GM12878 (cell line): ENCODE measurements at regions not wholly inside any gene's neighbourhood (a gene's known extent, or its start where the extent isn't known, plus 50 kb on each side); places are given as distances from the start of the nearest gene placed in this dataset.

Source experiments
- ATAC-seq: fragments of 200-7000 bp; cut with Tn5 transposase; 3 replicates; pipeline ENCODE4 v1.9.1; 2020; ENCODE audit warnings: mild to moderate bottlenecking, moderate library complexity
- BruUV-seq: library from RNA; stranded (reverse); fragments of 400-500 nt; replicated peaks from 2 replicates; lab custom pipeline; 2021; lab: Mats Ljungman, UMichigan
- CTCF ChIA-PET: fragments of 300-600 bp; sonication (Branson Sonifier 250); formaldehyde crosslinking; extraction: SDS; loops from one replicate; lab custom pipeline; 2021; ENCODE audit warnings: inconsistent platforms; lab: Yijun Ruan, JAX
- POLR2A ChIA-PET: fragments of 350-600 bp; formaldehyde crosslinking; extraction: SDS; loops from one replicate; lab custom pipeline; 2021; ENCODE audit warnings: inconsistent platforms; lab: Charles Lee
- RAD21 ChIA-PET: fragments of 300-600 bp; sonication (Branson Sonifier 250); formaldehyde crosslinking; loops from one replicate; lab custom pipeline; 2023; ENCODE audit warnings: antibody characterized with exemption; ENCODE audit not compliant: unreplicated experiment; lab: Charles Lee
- SMC1A ChIA-PET: fragments of 300-600 bp; sonication (Branson Sonifier 250); formaldehyde crosslinking; loops from one replicate; lab custom pipeline; 2023; ENCODE audit not compliant: unreplicated experiment, uncharacterized antibody; lab: Charles Lee
- DNase-seq: peaks from one replicate; pipeline ENCODE4 v3.0.0-alpha.2; 2011; ENCODE audit warnings: low read depth, low spot score
- FAIRE-seq: peaks from 3 replicates; lab custom pipeline; 2011; peaks lifted over from hg19 to GRCh38; lab: Jason Lieb, UNC
- H2AFZ ChIP-seq: 2 replicates; pipeline ENCODE4 v1.6.0; 2011; ENCODE audit warnings: low read depth, low read length, control low read depth; ENCODE audit not compliant: control insufficient read depth
- H3K27ac ChIP-seq: 2 replicates; pipeline ENCODE4 v1.5.1; 2011; ENCODE audit warnings: control low read depth; ENCODE audit not compliant: control insufficient read depth, insufficient read depth
- H3K27me3 ChIP-seq, 2 experiments: replicated peaks in 1 of 2; 2 replicates each; pipeline versions ENCODE4 v1.6.0 to v1.6.1; 2011; ENCODE audit warnings: low read length in 1 of 2; ENCODE audit not compliant: control insufficient read depth in 2 of 2, insufficient read depth in 2 of 2
- H3K36me3 ChIP-seq, 2 experiments: 2 replicates each; pipeline ENCODE4 v1.5.1; 2011; ENCODE audit warnings: low read length in 1 of 2; ENCODE audit not compliant: control insufficient read depth in 2 of 2, insufficient read depth in 2 of 2
- H3K4me1 ChIP-seq: 2 replicates; pipeline ENCODE4 v1.6.1; 2011; ENCODE audit warnings: mild to moderate bottlenecking, low read length, moderate library complexity, mixed read lengths; ENCODE audit not compliant: control insufficient read depth, insufficient read depth
- H3K4me2 ChIP-seq: 2 replicates; pipeline ENCODE4 v1.6.0; 2011; ENCODE audit warnings: control low read depth; ENCODE audit not compliant: control insufficient read depth, insufficient read depth
- H3K4me3 ChIP-seq: fragments of 200-600 bp; sonication (generic); 2 replicates; pipeline ENCODE4 v1.5.1; 2016
- H3K79me2 ChIP-seq: 2 replicates; pipeline ENCODE4 v1.6.0; 2011; ENCODE audit warnings: low read length; ENCODE audit not compliant: control insufficient read depth, insufficient read depth
- H3K9ac ChIP-seq: 2 replicates; pipeline ENCODE4 v1.8.0; 2011; ENCODE audit warnings: low read length, control low read depth, mixed read lengths; ENCODE audit not compliant: control insufficient read depth, insufficient read depth
- H3K9me3 ChIP-seq: replicated peaks from 3 replicates; pipeline ENCODE4 v1.5.1; 2011; ENCODE audit warnings: mild to moderate bottlenecking, low read length; ENCODE audit not compliant: control insufficient read depth, insufficient read depth
- H4K20me1 ChIP-seq: 2 replicates; pipeline ENCODE4 v1.6.0; 2011; ENCODE audit not compliant: control insufficient read depth, insufficient read depth
- BCL11A ChIP-seq: IDR thresholded peaks from 2 replicates; pipeline ENCODE4 v1.6.1; 2011; ENCODE audit warnings: low read depth, low read length
- CEBPB ChIP-seq, 2 experiments: fragments of 150-350 bp in 1 of 2; IDR thresholded peaks; 2 replicates each; pipeline ENCODE4 v1.6.1; 2012 to 2014; ENCODE audit warnings: low read depth in 2 of 2, low read length in 2 of 2, borderline replicate concordance in 1 of 2, inconsistent platforms in 1 of 2
- FOXK2 ChIP-seq: fragments of 450-650 bp; IDR thresholded peaks from 2 replicates; pipeline ENCODE4 v1.6.1; 2017; ENCODE audit warnings: mild to moderate bottlenecking, moderate library complexity
- FOXM1 ChIP-seq: IDR thresholded peaks from 2 replicates; pipeline ENCODE4 v1.6.1; 2012; ENCODE audit warnings: low read depth, mild to moderate bottlenecking, inconsistent platforms, low read length, moderate library complexity
- HCFC1 ChIP-seq: fragments of 150-350 bp; IDR thresholded peaks from 2 replicates; pipeline ENCODE4 v1.6.1; 2014; ENCODE audit warnings: low read length
- HDGF ChIP-seq: fragments of 450-650 bp; IDR thresholded peaks from 2 replicates; pipeline ENCODE4 v1.6.1; 2016; ENCODE audit warnings: antibody characterized with exemption
- IRF3 ChIP-seq: fragments of 450-650 bp; IDR thresholded peaks from 2 replicates; pipeline ENCODE4 v1.6.1; 2014; ENCODE audit warnings: mild to moderate bottlenecking
- IRF4 ChIP-seq: IDR thresholded peaks from 2 replicates; pipeline ENCODE4 v1.6.1; 2011; ENCODE audit warnings: low read depth, low read length
- KLF5 ChIP-seq: fragments of 450-650 bp; IDR thresholded peaks from 2 replicates; pipeline ENCODE4 v1.6.1; 2014; ENCODE audit warnings: mild to moderate bottlenecking; ENCODE audit not compliant: partially characterized antibody
- RAD51 ChIP-seq: fragments of 450-650 bp; IDR thresholded peaks from 2 replicates; pipeline ENCODE4 v1.6.1; 2016; ENCODE audit warnings: moderate library complexity, mild to moderate bottlenecking, inconsistent platforms
- SIX5 ChIP-seq: IDR thresholded peaks from 2 replicates; pipeline ENCODE4 v1.6.1; 2011; ENCODE audit warnings: mild to moderate bottlenecking, low read depth, low read length, moderate library complexity; ENCODE audit not compliant: severe bottlenecking
- SP1 ChIP-seq: IDR thresholded peaks from one replicate; pipeline ENCODE4 v1.6.1; 2011; ENCODE audit warnings: low read depth, low read length
- SUPT20H ChIP-seq: IDR thresholded peaks from 2 replicates; pipeline ENCODE4 v1.6.1; 2011; ENCODE audit warnings: low read depth, mild to moderate bottlenecking, low read length, moderate library complexity, borderline replicate concordance; ENCODE audit not compliant: control insufficient read depth
- WRNIP1 ChIP-seq: IDR thresholded peaks from 2 replicates; pipeline ENCODE4 v1.6.1; 2011; ENCODE audit warnings: low read depth, low read length, improper control_type of control experiment, borderline replicate concordance
- ZNF207 ChIP-seq: fragments of 450-650 bp; IDR thresholded peaks from 2 replicates; pipeline ENCODE4 v1.6.1; 2014; ENCODE audit warnings: antibody characterized with exemption, mild to moderate bottlenecking, borderline replicate concordance
- ZNF622 ChIP-seq: fragments of 450-650 bp; IDR thresholded peaks from 2 replicates; pipeline ENCODE4 v1.6.1; 2017; ENCODE audit warnings: mild to moderate bottlenecking, inconsistent platforms
- WGBS: methylation state at CpG from one replicate; pipeline ENCODE4 v1.1.6; 2016; ENCODE audit warnings: low lambda C conversion rate; ENCODE audit not compliant: insufficient replicate concordance, insufficient coverage; ENCODE audit errors: missing lambda C conversion rate; 5-methylcytosine and 5-hydroxymethylcytosine counted together
- in situ Hi-C: fragments of 300-500 bp; cut with MboI; formaldehyde crosslinking; loops from 9 replicates; pipeline ENCODE4 v1.14.3; 2018; ENCODE audit warnings: mixed read lengths
- intact Hi-C: fragments of 100-400 bp; cut with micrococcal nuclease; formaldehyde crosslinking; loops from one replicate; pipeline ENCODE4 v1.14.2; 2022; ENCODE audit not compliant: unreplicated experiment
- TF ChIP-seq, protein P1 (sequence below): fragments of 450-650 bp; IDR thresholded peaks from 2 replicates; pipeline ENCODE4 v1.6.1; 2017; ENCODE audit warnings: antibody characterized with exemption, mild to moderate bottlenecking, moderate library complexity
- TF ChIP-seq, protein P2 (sequence below): fragments of 150-350 bp; IDR thresholded peaks from 2 replicates; pipeline ENCODE4 v1.6.1; 2016; ENCODE audit warnings: low read depth, low read length

DNA sequence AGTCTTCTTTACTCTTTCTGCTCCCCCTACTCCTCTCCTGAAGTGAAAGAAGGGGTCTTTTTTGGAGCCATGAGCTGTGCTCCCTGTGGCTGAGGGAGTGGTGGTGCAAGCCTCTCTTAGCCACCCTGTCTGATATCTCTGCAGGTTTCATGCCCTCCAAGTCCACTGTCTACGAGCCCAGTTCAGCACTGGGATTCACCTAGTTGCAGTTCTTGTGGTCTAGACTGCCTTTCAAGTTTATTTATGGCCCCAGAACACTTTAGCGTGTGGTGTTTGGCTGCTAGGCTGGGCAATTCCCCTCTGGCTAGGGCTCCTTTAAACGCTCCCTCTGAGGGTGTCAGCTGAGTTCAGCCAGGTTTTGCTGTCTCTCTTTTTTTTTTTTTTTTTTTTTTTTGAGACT, 908.6 kb downstream of the TRHDE start:
- intact Hi-C loops = no loop called here
- SMC1A ChIA-PET = no interaction called here
- no peaks in the 10 kb centered on the region for H3K9me3 ChIP-seq
- H3K36me3 ChIP-seq = no peaks in the 10 kb centered on the region
- no TSS peak for BruUV-seq
- POLR2A ChIA-PET = interaction anchor here (0.6 kb wide), 1 partner anchor 1639 kb away, joined by 3 read pairs; no protein-coding TSS in a partner anchor
- in situ Hi-C loops = loop anchor here (25.0 kb wide), 1 partner anchor 107 kb away; no protein-coding TSS in a partner anchor
- no peaks in the 10 kb centered on the region for H3K4me1 ChIP-seq
- TF ChIP-seq FOXK2 = no peak
- no peak for TF ChIP-seq WRNIP1
- no peak for TF ChIP-seq SUPT20H
- TF ChIP-seq ZNF622 = no peak
- TF ChIP-seq, protein P1, sequence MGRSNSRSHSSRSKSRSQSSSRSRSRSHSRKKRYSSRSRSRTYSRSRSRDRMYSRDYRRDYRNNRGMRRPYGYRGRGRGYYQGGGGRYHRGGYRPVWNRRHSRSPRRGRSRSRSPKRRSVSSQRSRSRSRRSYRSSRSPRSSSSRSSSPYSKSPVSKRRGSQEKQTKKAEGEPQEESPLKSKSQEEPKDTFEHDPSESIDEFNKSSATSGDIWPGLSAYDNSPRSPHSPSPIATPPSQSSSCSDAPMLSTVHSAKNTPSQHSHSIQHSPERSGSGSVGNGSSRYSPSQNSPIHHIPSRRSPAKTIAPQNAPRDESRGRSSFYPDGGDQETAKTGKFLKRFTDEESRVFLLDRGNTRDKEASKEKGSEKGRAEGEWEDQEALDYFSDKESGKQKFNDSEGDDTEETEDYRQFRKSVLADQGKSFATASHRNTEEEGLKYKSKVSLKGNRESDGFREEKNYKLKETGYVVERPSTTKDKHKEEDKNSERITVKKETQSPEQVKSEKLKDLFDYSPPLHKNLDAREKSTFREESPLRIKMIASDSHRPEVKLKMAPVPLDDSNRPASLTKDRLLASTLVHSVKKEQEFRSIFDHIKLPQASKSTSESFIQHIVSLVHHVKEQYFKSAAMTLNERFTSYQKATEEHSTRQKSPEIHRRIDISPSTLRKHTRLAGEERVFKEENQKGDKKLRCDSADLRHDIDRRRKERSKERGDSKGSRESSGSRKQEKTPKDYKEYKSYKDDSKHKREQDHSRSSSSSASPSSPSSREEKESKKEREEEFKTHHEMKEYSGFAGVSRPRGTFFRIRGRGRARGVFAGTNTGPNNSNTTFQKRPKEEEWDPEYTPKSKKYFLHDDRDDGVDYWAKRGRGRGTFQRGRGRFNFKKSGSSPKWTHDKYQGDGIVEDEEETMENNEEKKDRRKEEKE = no peak
- TF ChIP-seq, protein P2, sequence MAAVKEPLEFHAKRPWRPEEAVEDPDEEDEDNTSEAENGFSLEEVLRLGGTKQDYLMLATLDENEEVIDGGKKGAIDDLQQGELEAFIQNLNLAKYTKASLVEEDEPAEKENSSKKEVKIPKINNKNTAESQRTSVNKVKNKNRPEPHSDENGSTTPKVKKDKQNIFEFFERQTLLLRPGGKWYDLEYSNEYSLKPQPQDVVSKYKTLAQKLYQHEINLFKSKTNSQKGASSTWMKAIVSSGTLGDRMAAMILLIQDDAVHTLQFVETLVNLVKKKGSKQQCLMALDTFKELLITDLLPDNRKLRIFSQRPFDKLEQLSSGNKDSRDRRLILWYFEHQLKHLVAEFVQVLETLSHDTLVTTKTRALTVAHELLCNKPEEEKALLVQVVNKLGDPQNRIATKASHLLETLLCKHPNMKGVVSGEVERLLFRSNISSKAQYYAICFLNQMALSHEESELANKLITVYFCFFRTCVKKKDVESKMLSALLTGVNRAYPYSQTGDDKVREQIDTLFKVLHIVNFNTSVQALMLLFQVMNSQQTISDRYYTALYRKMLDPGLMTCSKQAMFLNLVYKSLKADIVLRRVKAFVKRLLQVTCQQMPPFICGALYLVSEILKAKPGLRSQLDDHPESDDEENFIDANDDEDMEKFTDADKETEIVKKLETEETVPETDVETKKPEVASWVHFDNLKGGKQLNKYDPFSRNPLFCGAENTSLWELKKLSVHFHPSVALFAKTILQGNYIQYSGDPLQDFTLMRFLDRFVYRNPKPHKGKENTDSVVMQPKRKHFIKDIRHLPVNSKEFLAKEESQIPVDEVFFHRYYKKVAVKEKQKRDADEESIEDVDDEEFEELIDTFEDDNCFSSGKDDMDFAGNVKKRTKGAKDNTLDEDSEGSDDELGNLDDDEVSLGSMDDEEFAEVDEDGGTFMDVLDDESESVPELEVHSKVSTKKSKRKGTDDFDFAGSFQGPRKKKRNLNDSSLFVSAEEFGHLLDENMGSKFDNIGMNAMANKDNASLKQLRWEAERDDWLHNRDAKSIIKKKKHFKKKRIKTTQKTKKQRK = no peak
- no peak for TF ChIP-seq KLF5
- TF ChIP-seq SP1 = no peak
- TF ChIP-seq HCFC1 = no peak
- TF ChIP-seq FOXM1 = no peak
- no peak for TF ChIP-seq HDGF
- no peak for TF ChIP-seq ZNF207
- no peak for TF ChIP-seq SIX5
- no peak for TF ChIP-seq IRF4
- no peak for TF ChIP-seq CEBPB (IDR thresholded peaks at IDR 0.05; ENCODE audit: borderline replicate concordance in 1 of 2, low read depth in 2 of 2, low read length in 2 of 2)
- no peak for TF ChIP-seq IRF3
- TF ChIP-seq BCL11A = no peak
- TF ChIP-seq RAD51 = no peak
- TF ChIP-seq, all 136 proteins: peak for 0
- WGBS = 19% methylated on average over 3 of the region's 3 CpGs
- Histone ChIP-seq H4K20me1 (no peaks in the 10 kb centered on the region), H3K79me2 (no peaks in the 10 kb centered on the region), H3K27me3 (no peaks in the 10 kb centered on the region), H3K4me2 (no peak overlapping the region), H3K27ac (no peak overlapping the region), H3K9ac (no peak overlapping the region), H2AFZ (no peak overlapping the region), H3K4me3 (no peak overlapping the region)
- ATAC-seq (no peak), DNase-seq (no peak), FAIRE-seq (no peak)
- ChIA-PET CTCF (interaction anchor here (1.3 kb wide), 1 partner anchor 9 kb away, joined by 3 read pairs; no protein-coding TSS in a partner anchor), RAD21 (no interaction called here)
